Skin of body (tissue), 1 donor: ENCODE measurements at regions not wholly inside any gene's neighbourhood (a gene's known extent, or its start where the extent isn't known, plus 50 kb on each side); places are given as distances from the start of the nearest gene placed in this dataset.

Source experiments
- DNase-seq: peaks from one replicate; lab custom pipeline; 2025; lab: John Stamatoyannopoulos, UW

GRCh38 chr20:60269573-60270162, 311.4 kb downstream of the CDH26 start:
- no peak for DNase-seq

GRCh38 chr20:60270341-60270740, 312.1 kb downstream of the CDH26 start:
- DNase-seq = no peak

GRCh38 chr20:60271597-60271996, 313.4 kb downstream of the CDH26 start:
- no peak for DNase-seq

GRCh38 chr20:60272790-60273189, 314.6 kb downstream of the CDH26 start:
- DNase-seq = no peak

GRCh38 chr20:60274717-60275116, 316.5 kb downstream of the CDH26 start:
- DNase-seq = no peak

GRCh38 chr20:60281295-60281694, 323.1 kb downstream of the CDH26 start:
- no peak for DNase-seq

- DNase-seq = no peak
Measured at GRCh38 chr20:60283281-60283680, 325.1 kb downstream of the CDH26 start.

GRCh38 chr20:60286764-60287163, 328.5 kb downstream of the CDH26 start:
- no peak for DNase-seq

- no peak for DNase-seq
Measured at GRCh38 chr20:60288945-60289344, 330.7 kb downstream of the CDH26 start.

GRCh38 chr20:60292001-60292520, 333.8 kb downstream of the CDH26 start:
- no peak for DNase-seq

GRCh38 chr20:60294632-60295031, 336.4 kb downstream of the CDH26 start:
- no peak for DNase-seq

- DNase-seq = no peak
Measured at GRCh38 chr20:60295214-60295613, 337.0 kb downstream of the CDH26 start.

- no peak for DNase-seq
Measured at GRCh38 chr20:60297649-60298048, 339.4 kb downstream of the CDH26 start.

GRCh38 chr20:60298647-60299046, 340.4 kb downstream of the CDH26 start:
- no peak for DNase-seq

GRCh38 chr20:60299951-60300350, 341.7 kb downstream of the CDH26 start:
- no peak for DNase-seq

- DNase-seq = no peak
Measured at GRCh38 chr20:60300374-60300773, 342.2 kb downstream of the CDH26 start.

- DNase-seq = no peak
Measured at GRCh38 chr20:60302875-60303274, 344.7 kb downstream of the CDH26 start.

GRCh38 chr20:60304026-60304590, 345.9 kb downstream of the CDH26 start:
- no peak for DNase-seq

- DNase-seq = no peak
Measured at GRCh38 chr20:60304931-60305330, 346.7 kb downstream of the CDH26 start.

GRCh38 chr20:60306105-60306504, 347.9 kb downstream of the CDH26 start:
- no peak for DNase-seq

GRCh38 chr20:60306551-60306950, 348.3 kb downstream of the CDH26 start:
- no peak for DNase-seq

- DNase-seq = no peak
Measured at GRCh38 chr20:60310560-60311349, 352.5 kb downstream of the CDH26 start.

- DNase-seq = no peak
Measured at GRCh38 chr20:60313191-60313590, 355.0 kb downstream of the CDH26 start.
